K562 (cell line): ENCODE measurements at regions not wholly inside any gene's neighbourhood (a gene's known extent, or its start where the extent isn't known, plus 50 kb on each side); places are given as distances from the start of the nearest gene placed in this dataset.

Source experiments
- ATAC-seq: fragments of 200-7000 bp; cut with Tn5 transposase; 3 replicates; pipeline ENCODE4 v1.9.1; 2020; ENCODE audit warnings: moderate library complexity
- BruUV-seq: library from RNA; stranded (reverse); fragments of 400-500 nt; replicated peaks from 2 replicates; lab custom pipeline; 2021; lab: Mats Ljungman, UMichigan
- CTCF ChIA-PET: fragments of 300-600 bp; formaldehyde crosslinking; extraction: SDS; loops from one replicate; lab custom pipeline; 2021; ENCODE audit warnings: low intra/inter-chr PET ratio; lab: Yijun Ruan, JAX
- POLR2A ChIA-PET: fragments of 300-600, 350-650 bp; sonication (Branson Sonifier 250); formaldehyde crosslinking; extraction: SDS; loops from one replicate; lab custom pipeline; 2021; ENCODE audit warnings: antibody characterized with exemption, inconsistent platforms; lab: Yijun Ruan, JAX
- DNase-seq, 4 experiments: peaks; one replicate each; pipeline versions ENCODE4 v3.0.0 to v3.0.0-alpha.2; 2011 to 2018; ENCODE audit warnings: low spot score in 3 of 4, mixed read lengths in 3 of 4; ENCODE audit errors: extremely low read depth in 1 of 4
- FAIRE-seq: peaks from 2 replicates; lab custom pipeline; 2011; peaks lifted over from hg19 to GRCh38; lab: Jason Lieb, UNC
- H2AFZ ChIP-seq: 2 replicates; pipeline ENCODE4 v1.6.0; 2011; ENCODE audit warnings: low read depth, low read length, control low read depth, inconsistent platforms
- H3K27ac ChIP-seq: fragments of 200-600 bp; 3 replicates; pipeline ENCODE4 v1.8.0; 2011; ENCODE audit warnings: low read depth, mild to moderate bottlenecking, control low read depth, inconsistent platforms, low read length, moderate library complexity, mixed read lengths; ENCODE audit errors: extremely low read depth
- H3K27me3 ChIP-seq, 2 experiments: fragments of 300-600 bp in 1 of 2; 2 replicates in 1 of 2; 3 replicates in 1 of 2; pipeline versions ENCODE4 v1.6.0 to v1.8.0; 2011; ENCODE audit warnings: inconsistent platforms in 2 of 2, low read length in 2 of 2, mild to moderate bottlenecking in 1 of 2, mixed read lengths in 1 of 2, moderate library complexity in 1 of 2; ENCODE audit not compliant: control insufficient read depth in 2 of 2, insufficient read depth in 2 of 2
- H3K36me3 ChIP-seq: fragments of 300-600 bp; 3 replicates; pipeline ENCODE4 v1.8.0; 2011; ENCODE audit warnings: mild to moderate bottlenecking, low read length, inconsistent platforms; ENCODE audit not compliant: control insufficient read depth, insufficient read depth
- H3K4me1 ChIP-seq, 2 experiments: fragments of 200-600 bp in 1 of 2; replicated peaks in 1 of 2; 2 replicates in 1 of 2; 3 replicates in 1 of 2; pipeline versions ENCODE4 v1.5.1 to v1.8.0; 2011; ENCODE audit warnings: inconsistent platforms in 2 of 2, low read length in 2 of 2, mild to moderate bottlenecking in 1 of 2, mixed read lengths in 1 of 2, moderate library complexity in 1 of 2; ENCODE audit not compliant: control insufficient read depth in 2 of 2, insufficient read depth in 2 of 2
- H3K4me2 ChIP-seq: 2 replicates; pipeline ENCODE4 v1.6.1; 2011; ENCODE audit warnings: low read length, control low read depth, inconsistent platforms, mixed read lengths; ENCODE audit not compliant: insufficient read depth
- H3K4me3 ChIP-seq: fragments of 200-600 bp; sonication (generic), shearing (Covaris generic); 2 replicates; pipeline ENCODE4 v1.5.1; 2016; ENCODE audit warnings: control low read depth, inconsistent platforms
- H3K79me2 ChIP-seq: fragments of 200-600 bp; 3 replicates; pipeline ENCODE4 v1.8.0; 2011; ENCODE audit warnings: low read length, inconsistent platforms; ENCODE audit not compliant: control insufficient read depth, insufficient read depth
- H3K9ac ChIP-seq, 2 experiments: 2 replicates each; pipeline versions ENCODE4 v1.6.0 to v1.6.1; 2011; ENCODE audit warnings: low read depth in 2 of 2, low read length in 2 of 2, control low read depth in 1 of 2, inconsistent platforms in 1 of 2, mild to moderate bottlenecking in 1 of 2, mixed read lengths in 1 of 2; ENCODE audit not compliant: insufficient read depth in 1 of 2
- H3K9me1 ChIP-seq: one replicate; pipeline ENCODE4 v1.6.0; 2011; ENCODE audit warnings: inconsistent platforms, mild to moderate bottlenecking, low read length, moderate library complexity; ENCODE audit not compliant: control insufficient read depth, insufficient read depth
- H3K9me3 ChIP-seq: replicated peaks from 2 replicates; pipeline ENCODE4 v1.5.1; 2011; ENCODE audit warnings: low read depth, low read length, inconsistent platforms; ENCODE audit not compliant: control insufficient read depth, insufficient read depth
- H4K20me1 ChIP-seq: replicated peaks from 2 replicates; pipeline ENCODE4 v1.6.1; 2011; ENCODE audit warnings: low read length, inconsistent platforms, mixed read lengths; ENCODE audit not compliant: control insufficient read depth, insufficient read depth
- BRD9 ChIP-seq: fragments of 450-650 bp; IDR thresholded peaks from 2 replicates; pipeline ENCODE4 v1.6.1; 2018; ENCODE audit warnings: low read depth; ENCODE audit not compliant: partially characterized antibody
- ETV1 ChIP-seq: fragments of 450-650 bp; conservative IDR thresholded peaks from 2 replicates; pipeline ENCODE4 v1.6.1; 2016; ENCODE audit warnings: missing genetic modification characterization, control low read depth, low read depth, missing compliant biosample characterization
- HMG20A ChIP-seq: fragments of 450-650 bp; formaldehyde crosslinking; conservative IDR thresholded peaks from 2 replicates; pipeline ENCODE4 v1.4.0; 2020; ENCODE audit warnings: mild to moderate bottlenecking, mixed read lengths
- HNRNPH1 ChIP-seq: fragments of 200-400 bp; formaldehyde crosslinking; optimal IDR thresholded peaks from 2 replicates; pipeline ENCODE3; 2017; ENCODE audit warnings: low read depth, mild to moderate bottlenecking, low read length, moderate library complexity
- KLF10 ChIP-seq: fragments of 250-450 bp; sonication (Bioruptor Pico); IDR thresholded peaks from 2 replicates; pipeline ENCODE4 v1.6.1; 2021; ENCODE audit warnings: matching md5 sums
- POLR2AphosphoS2 ChIP-seq: IDR thresholded peaks from 2 replicates; pipeline ENCODE4 v1.6.1; 2012; ENCODE audit warnings: low read length, improper control_type of control experiment
- PRMT5 ChIP-seq: sonication (generic); formaldehyde crosslinking; IDR thresholded peaks from 2 replicates; pipeline ENCODE4 v1.5.0; 2020; ENCODE audit warnings: missing genetic modification reagents
- PURB ChIP-seq: sonication (generic); formaldehyde crosslinking; IDR thresholded peaks from 2 replicates; pipeline ENCODE4 v1.9.0; 2021; ENCODE audit warnings: low read depth, mild to moderate bottlenecking, missing genetic modification reagents
- ZBTB1 ChIP-seq: sonication (generic); formaldehyde crosslinking; IDR thresholded peaks from 2 replicates; pipeline ENCODE4 v1.8.1; 2023; ENCODE audit warnings: missing genetic modification reagents, low read depth, mild to moderate bottlenecking, borderline replicate concordance
- WGBS: fragments of 100-300 bp; shearing (Covaris generic); methylation state at CpG from one replicate; pipeline ENCODE4 v1.1.6; 2016; ENCODE audit warnings: low coverage, mixed read lengths; ENCODE audit not compliant: insufficient coverage; ENCODE audit errors: missing lambda C conversion rate; 5-methylcytosine and 5-hydroxymethylcytosine counted together
- in situ Hi-C: fragments of 300-500 bp; cut with MboI; formaldehyde crosslinking; loops from 4 replicates; pipeline ENCODE4 v1.15.0; 2018; ENCODE audit warnings: inconsistent platforms, mixed read lengths
- intact Hi-C: fragments of 100-400 bp; cut with micrococcal nuclease; formaldehyde crosslinking; loops from 2 replicates; pipeline ENCODE4 v1.14.2; 2022

DNA sequence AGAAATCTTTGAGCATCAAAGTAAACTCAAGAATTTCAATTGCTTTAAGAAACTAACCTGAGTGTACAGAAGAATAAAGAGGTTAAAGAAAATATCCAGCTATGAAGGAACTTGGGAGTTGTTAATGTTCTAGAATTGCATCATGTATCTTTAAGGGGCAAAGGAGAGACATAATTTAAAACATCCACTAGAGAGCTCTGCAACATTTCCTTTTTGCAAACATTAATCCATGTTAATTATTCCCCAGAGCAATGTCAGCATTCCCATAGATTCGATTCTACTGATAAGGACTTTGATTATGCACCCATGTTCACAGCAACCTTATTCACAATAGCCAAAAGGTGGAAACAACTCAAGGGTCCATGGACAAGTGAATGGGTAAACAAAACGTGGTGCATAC, 80.2 kb upstream of the SORBS2 start:
- WGBS, result 0% methylated on average over 2 of the region's 2 CpGs
- intact Hi-C loops, result no loop called here
- Histone ChIP-seq H3K36me3 (no peaks in the 10 kb centered on the region), H4K20me1 (no peaks in the 10 kb centered on the region; the same call in 1 of the 2 replicates), H3K4me3 (no peak overlapping the region), H3K27me3 (peaks cover 0 to 20% of the 10 kb centered on the region in 2 experiments; a peak in 2 of 5 replicates), H3K4me2 (no peak overlapping the region), H3K9me1 (no peaks in the 10 kb centered on the region), H3K79me2 (no peaks in the 10 kb centered on the region), H2AFZ (no peak overlapping the region), H3K9ac (no peak overlapping the region), H3K9me3 (no peaks in the 10 kb centered on the region), H3K27ac (no peak overlapping the region), H3K4me1 (no peaks in the 10 kb centered on the region)
- ChIA-PET POLR2A (no interaction called here), CTCF (no interaction called here)
- ATAC-seq (no peak), FAIRE-seq (no peak), DNase-seq (no peak)
- no TSS peak for BruUV-seq
- in situ Hi-C loops, result no loop called here
- TF ChIP-seq ZBTB1 (CRISPR knock-in tag) (no peak), KLF10 (CRISPR knock-in tag) (no peak), HNRNPH1 (no peak), PURB (CRISPR knock-in tag) (no peak), ETV1 (tag) (no peak), HMG20A (no peak), BRD9 (no peak), POLR2AphosphoS2 (no peak), PRMT5 (CRISPR knock-in tag) (no peak)
